ENCODE measurements at regions not wholly inside any gene's neighbourhood (a gene's known extent, or its start where the extent isn't known, plus 50 kb on each side); places are given as distances from the start of the nearest gene placed in this dataset.

DNA sequence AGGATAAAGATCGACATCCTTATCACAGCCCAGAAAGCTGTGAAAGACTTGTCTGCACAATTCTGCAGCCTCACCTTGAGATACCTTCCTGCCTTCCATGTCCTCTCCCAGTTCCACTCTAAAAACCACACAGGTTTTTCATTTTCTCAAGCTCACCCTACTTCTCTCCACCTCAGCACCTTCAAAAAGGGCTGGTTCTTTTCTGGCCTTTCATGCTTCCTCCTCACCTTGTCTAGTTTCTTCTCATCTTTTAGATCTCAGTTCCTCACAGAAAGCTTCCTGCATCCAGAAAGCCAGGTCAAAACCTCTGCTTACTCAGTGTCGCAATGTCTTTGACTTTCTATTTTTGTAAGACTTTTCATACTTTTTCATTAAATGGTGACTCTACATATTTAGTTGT lies 140.2 kb upstream of the STT3B start:
- H3K4me3 ChIP-seq (ENCODE audit: low read depth, low read length), result no peak overlapping the region
- no peak for DNase-seq (ENCODE audit: low read depth)
- no peak for TF ChIP-seq CTCF (IDR thresholded peaks at IDR 0.05; ENCODE audit: insufficient read depth, low read depth, low read length)

DNA sequence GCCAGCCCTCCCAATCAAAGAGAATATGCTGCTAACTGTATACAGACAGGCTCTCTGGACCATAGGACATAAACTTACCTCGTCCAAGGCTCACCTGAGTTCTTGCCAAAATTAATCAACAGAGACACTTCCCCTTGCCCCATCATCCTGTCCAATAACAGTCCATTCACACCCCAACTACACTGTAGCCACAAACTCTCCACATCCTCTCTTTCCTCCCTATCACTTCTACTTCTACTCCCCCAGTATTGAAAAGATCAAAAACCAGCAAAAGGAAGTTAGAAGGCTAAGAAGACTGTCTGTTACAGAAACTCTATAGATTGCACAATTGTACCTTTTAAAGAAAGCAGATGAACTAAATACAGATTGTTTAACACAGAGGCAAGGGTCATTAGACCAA lies 133.5 kb upstream of the STT3B start:
- no peak overlapping the region for H3K4me3 ChIP-seq (ENCODE audit: low read depth, low read length)
- no peak for DNase-seq (ENCODE audit: low read depth)
- TF ChIP-seq CTCF (IDR thresholded peaks at IDR 0.05; ENCODE audit: insufficient read depth, low read depth, low read length), result no peak

- no peak for TF ChIP-seq CTCF (IDR thresholded peaks at IDR 0.05; ENCODE audit: insufficient read depth, low read depth, low read length)
- DNase-seq (ENCODE audit: low read depth), result no peak
- no peak overlapping the region for H3K4me3 ChIP-seq (ENCODE audit: low read depth, low read length)
These were observed 130.6 kb upstream of the STT3B start for GRCh38 chr3:31402117-31402516.

- DNase-seq (ENCODE audit: low read depth), result no peak
- TF ChIP-seq CTCF (IDR thresholded peaks at IDR 0.05; ENCODE audit: insufficient read depth, low read depth, low read length), result no peak
- no peak overlapping the region for H3K4me3 ChIP-seq (ENCODE audit: low read depth, low read length)
These were observed 129.5 kb upstream of the STT3B start for GRCh38 chr3:31403197-31403596.

DNA sequence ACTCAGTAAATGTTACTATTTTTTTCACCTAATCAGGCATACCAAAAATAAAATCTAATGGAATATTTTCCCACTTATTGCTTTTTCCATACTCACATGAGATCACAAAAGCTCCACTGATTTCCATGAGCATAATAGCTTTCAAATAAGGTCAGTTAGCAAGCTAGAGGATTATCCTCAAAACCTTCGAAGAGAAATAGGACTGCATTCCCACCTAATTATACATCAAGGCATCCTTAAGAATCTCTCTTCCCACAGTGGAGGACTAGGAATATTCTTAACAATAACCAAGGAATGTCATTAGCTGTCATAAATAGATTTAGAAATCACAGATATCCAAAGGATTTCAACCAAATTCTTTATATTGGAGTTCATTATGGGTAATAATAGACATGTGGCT lies 127.9 kb upstream of the STT3B start:
- TF ChIP-seq CTCF (IDR thresholded peaks at IDR 0.05; ENCODE audit: insufficient read depth, low read depth, low read length), result no peak

DNA sequence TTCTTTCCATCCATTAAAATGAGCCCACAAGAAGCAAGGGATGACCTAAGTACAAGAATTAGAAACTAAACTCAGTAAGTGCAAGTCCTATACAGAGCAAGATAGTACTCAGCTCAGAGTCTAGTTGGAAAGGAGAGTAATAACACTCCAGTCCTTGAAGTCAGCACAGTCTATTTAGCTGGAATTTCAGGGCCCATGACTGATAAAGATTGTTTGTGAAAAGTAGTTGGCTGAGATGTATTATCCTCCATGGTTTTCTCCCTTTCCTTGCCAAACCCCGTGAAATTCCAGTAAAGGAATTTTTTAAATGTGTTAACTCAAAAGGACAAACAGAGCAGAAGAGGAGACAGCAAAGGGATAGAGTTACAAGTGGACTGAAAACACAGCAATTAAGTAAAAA lies 127.2 kb upstream of the STT3B start:
- no peak for DNase-seq (ENCODE audit: low read depth)
- TF ChIP-seq CTCF (IDR thresholded peaks at IDR 0.05; ENCODE audit: insufficient read depth, low read depth, low read length), result no peak
- no peak overlapping the region for H3K4me3 ChIP-seq (ENCODE audit: low read depth, low read length)

More for the DNA sequence above, 127.9 kb upstream of the STT3B start:
- no peak for DNase-seq (ENCODE audit: low read depth)
- H3K4me3 ChIP-seq (ENCODE audit: low read depth, low read length), result no peak overlapping the region

DNA sequence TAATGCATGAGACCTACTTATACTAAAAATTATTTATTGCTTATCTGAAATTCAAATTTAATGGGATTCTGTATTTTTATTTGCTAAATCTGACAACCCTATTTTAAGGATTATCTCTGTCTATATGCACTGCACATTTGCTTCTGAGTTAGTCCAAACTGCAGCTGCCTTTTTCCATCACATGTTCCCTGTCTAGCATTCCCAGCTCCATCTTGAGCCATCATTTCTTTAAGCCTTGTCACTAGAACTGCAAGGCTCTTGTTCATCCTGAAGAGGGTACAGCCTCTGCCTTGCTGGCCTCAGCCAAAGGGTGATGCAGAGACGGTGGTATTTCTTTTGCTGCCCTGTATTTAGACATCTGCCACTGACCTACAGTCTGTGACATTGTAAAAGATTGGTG lies 125.8 kb upstream of the STT3B start:
- TF ChIP-seq CTCF (IDR thresholded peaks at IDR 0.05; ENCODE audit: insufficient read depth, low read depth, low read length), result no peak
- no peak overlapping the region for H3K4me3 ChIP-seq (ENCODE audit: low read depth, low read length)
- DNase-seq (ENCODE audit: low read depth), result no peak
